Right cardiac atrium (tissue), 5 donors: ENCODE measurements at regions not wholly inside any gene's neighbourhood (a gene's known extent, or its start where the extent isn't known, plus 50 kb on each side); places are given as distances from the start of the nearest gene placed in this dataset.

Experiments
- ATAC-seq, 2 donors: fragments of 200-7000 bp; cut with Tn5 transposase; one replicate each; pipeline versions ENCODE4 v1.8.0 to v1.9.1; 2020; ENCODE audit warnings: moderate library complexity in 2 of 2, mild to moderate bottlenecking in 1 of 2
- DNase-seq, 3 donors: peaks; one replicate each; pipeline ENCODE4 v3.0.0-alpha.2; 2020
- H3K27ac ChIP-seq: one replicate; pipeline ENCODE4 v1.5.1; 2013; ENCODE audit warnings: mild to moderate bottlenecking, low read length, control low read depth, moderate library complexity
- H3K27me3 ChIP-seq: one replicate; pipeline ENCODE4 v1.6.1; 2013; ENCODE audit not compliant: control insufficient read depth, insufficient read depth
- H3K4me1 ChIP-seq: one replicate; pipeline ENCODE4 v1.6.1; 2013; ENCODE audit warnings: low read length; ENCODE audit not compliant: control insufficient read depth, insufficient read depth
- H3K4me3 ChIP-seq: one replicate; pipeline ENCODE4 v1.5.1; 2013; ENCODE audit warnings: low read length, control low read depth
- H3K9me3 ChIP-seq: one replicate; pipeline ENCODE4 v1.6.1; 2013; ENCODE audit warnings: low read length; ENCODE audit not compliant: control insufficient read depth
- WGBS: extraction: QIAGEN DNeasy Blood & Tissue Kit; methylation state at CpG from one replicate; pipeline ENCODE4 v1.1.7; 2013; 5-methylcytosine and 5-hydroxymethylcytosine counted together
- intact Hi-C, 4 donors: fragments of 100-400 bp; cut with DNase I; formaldehyde crosslinking; loops; one replicate each; pipeline versions ENCODE4 v1.11.0 to v1.14.0; 2022 to 2023
- donor health status: healthy with polysubstance abuse.
- donor health status: DM: no; HTN: yes; CAD: no.
- donor health status: DM: no; HTN: no; CAD: no.
- donor health status: DM: no; HTN: yes; CAD: no; lungs with severe emphysema.
- donor health status: DM: yes; HTN: yes; CAD: no.

- H3K4me3 ChIP-seq, result no peak overlapping the region
- H3K4me1 ChIP-seq, result peaks cover 17% of the 10 kb centered on the region
- ATAC-seq (no peak), DNase-seq (no peak)
- H3K27ac ChIP-seq, result no peak overlapping the region
- no peaks in the 10 kb centered on the region for H3K27me3 ChIP-seq
- H3K9me3 ChIP-seq, result no peaks in the 10 kb centered on the region
- intact Hi-C loops, result no loop called here
- 73% methylated on average over 4 of the region's 4 CpGs for WGBS
Measured at GRCh38 chr15:25563596-25563995, 124.8 kb upstream of the UBE3A start.

- intact Hi-C loops, result no loop called here
- WGBS, result 83% methylated on average over 5 of the region's 5 CpGs
Measured at GRCh38 chr15:25557926-25558325, 119.1 kb upstream of the UBE3A start.

GRCh38 chr15:25556136-25556535, 117.3 kb upstream of the UBE3A start:
- H3K27me3 ChIP-seq, result no peaks in the 10 kb centered on the region
- no peak overlapping the region for H3K27ac ChIP-seq
- intact Hi-C loops, result no loop called here
- H3K4me3 ChIP-seq, result no peak overlapping the region
- no peaks in the 10 kb centered on the region for H3K9me3 ChIP-seq
- DNase-seq (no peak), ATAC-seq (no peak)
- H3K4me1 ChIP-seq, result no peaks in the 10 kb centered on the region

More at GRCh38 chr15:25557926-25558325, 119.1 kb upstream of the UBE3A start:
- ATAC-seq, result no peak
- H3K9me3 ChIP-seq, result no peaks in the 10 kb centered on the region
- no peak for DNase-seq
- no peaks in the 10 kb centered on the region for H3K4me1 ChIP-seq
- H3K4me3 ChIP-seq, result no peak overlapping the region
- H3K27me3 ChIP-seq, result no peaks in the 10 kb centered on the region
- no peak overlapping the region for H3K27ac ChIP-seq

- WGBS, result 87% methylated on average over 10 of the region's 10 CpGs
- Histone ChIP-seq H3K4me1 (no peaks in the 10 kb centered on the region), H3K27me3 (no peaks in the 10 kb centered on the region), H3K27ac (no peak overlapping the region), H3K9me3 (no peaks in the 10 kb centered on the region), H3K4me3 (no peak overlapping the region)
- intact Hi-C loops, result no loop called here
- ATAC-seq (no peak), DNase-seq (no peak)
Measured at GRCh38 chr15:25554640-25555039, 115.8 kb upstream of the UBE3A start.

- intact Hi-C loops, result no loop called here
- H3K4me1 ChIP-seq, result no peaks in the 10 kb centered on the region
Measured at GRCh38 chr15:25548600-25548999, 109.8 kb upstream of the UBE3A start.

GRCh38 chr15:25545889-25546288, 107.1 kb upstream of the UBE3A start:
- no peak overlapping the region for H3K4me3 ChIP-seq
- ATAC-seq (no peak), DNase-seq (no peak)
- H3K9me3 ChIP-seq, result no peaks in the 10 kb centered on the region
- no peaks in the 10 kb centered on the region for H3K27me3 ChIP-seq
- WGBS, result 82% methylated on average over 3 of the region's 3 CpGs
- H3K27ac ChIP-seq, result no peak overlapping the region
- intact Hi-C loops, result no loop called here
- H3K4me1 ChIP-seq, result peaks cover 5% of the 10 kb centered on the region

More at GRCh38 chr15:25548600-25548999, 109.8 kb upstream of the UBE3A start:
- ATAC-seq (peak; percentile 41 to 59), DNase-seq (no peak)
- Histone ChIP-seq H3K27ac (no peak overlapping the region), H3K9me3 (no peaks in the 10 kb centered on the region), H3K27me3 (no peaks in the 10 kb centered on the region), H3K4me3 (no peak overlapping the region)
- 38% methylated on average over 3 of the region's 3 CpGs for WGBS

GRCh38 chr15:25545017-25545416, 106.2 kb upstream of the UBE3A start:
- ATAC-seq, result no peak
- intact Hi-C loops, result no loop called here
- H3K27ac ChIP-seq, result no peak overlapping the region

GRCh38 chr15:25544076-25544475, 105.3 kb upstream of the UBE3A start:
- H3K4me1 ChIP-seq, result peaks cover 5% of the 10 kb centered on the region
- WGBS, result 94% methylated on average over 7 of the region's 7 CpGs
- H3K27me3 ChIP-seq, result no peaks in the 10 kb centered on the region
- intact Hi-C loops, result no loop called here
- H3K27ac ChIP-seq, result no peak overlapping the region
- no peak overlapping the region for H3K4me3 ChIP-seq
- DNase-seq, result no peak
- H3K9me3 ChIP-seq, result no peaks in the 10 kb centered on the region
- ATAC-seq, result no peak

More at GRCh38 chr15:25545017-25545416, 106.2 kb upstream of the UBE3A start:
- H3K27me3 ChIP-seq, result no peaks in the 10 kb centered on the region
- no peak overlapping the region for H3K4me3 ChIP-seq
- no peaks in the 10 kb centered on the region for H3K9me3 ChIP-seq
- WGBS, result 77% methylated on average over 1 of the region's 1 CpG
- no peak for DNase-seq
- peaks cover 5% of the 10 kb centered on the region for H3K4me1 ChIP-seq

- intact Hi-C loops, result no loop called here
- Histone ChIP-seq H3K4me3 (no peak overlapping the region), H3K4me1 (peaks cover 5% of the 10 kb centered on the region), H3K27ac (no peak overlapping the region), H3K27me3 (no peaks in the 10 kb centered on the region), H3K9me3 (no peaks in the 10 kb centered on the region)
- 39% methylated on average over 1 of the region's 1 CpG for WGBS
- peak; percentile 54 to 70 for ATAC-seq
- DNase-seq, result peak in 2 of 3 donors; percentile 43 to 55
Measured at GRCh38 chr15:25543196-25543595, 104.4 kb upstream of the UBE3A start.

- Histone ChIP-seq H3K4me1 (peaks cover 5% of the 10 kb centered on the region), H3K9me3 (no peaks in the 10 kb centered on the region), H3K4me3 (no peak overlapping the region), H3K27me3 (no peaks in the 10 kb centered on the region), H3K27ac (no peak overlapping the region)
- no peak for DNase-seq
- no peak for ATAC-seq
- intact Hi-C loops, result no loop called here
Measured at GRCh38 chr15:25541228-25541627, 102.4 kb upstream of the UBE3A start.

GRCh38 chr15:25536801-25537611, 98.2 kb upstream of the UBE3A start:
- intact Hi-C loops, result no loop called here
- Histone ChIP-seq H3K27me3 (no peaks in the 10 kb centered on the region), H3K4me3 (no peak overlapping the region), H3K27ac (no peak overlapping the region), H3K9me3 (no peaks in the 10 kb centered on the region), H3K4me1 (no peaks in the 10 kb centered on the region)
- no peak for DNase-seq
- WGBS, result 76% methylated on average over 7 of the region's 7 CpGs
- ATAC-seq, result no peak

GRCh38 chr15:25535866-25536265, 97.0 kb upstream of the UBE3A start:
- WGBS, result 82% methylated on average over 5 of the region's 5 CpGs
- H3K9me3 ChIP-seq, result no peaks in the 10 kb centered on the region
- intact Hi-C loops, result no loop called here
- H3K4me1 ChIP-seq, result no peaks in the 10 kb centered on the region
- DNase-seq, result no peak
- no peak overlapping the region for H3K27ac ChIP-seq
- no peak for ATAC-seq
- H3K27me3 ChIP-seq, result no peaks in the 10 kb centered on the region
- H3K4me3 ChIP-seq, result no peak overlapping the region
